Esophagus muscularis mucosa (tissue), 4 donors: ENCODE measurements at regions not wholly inside any gene's neighbourhood (a gene's known extent, or its start where the extent isn't known, plus 50 kb on each side); places are given as distances from the start of the nearest gene placed in this dataset.

ENCODE experiments used
- DNase-seq: peaks from one replicate; pipeline ENCODE4 v3.0.0-alpha.2; 2017; ENCODE audit errors: extremely low spot score
- H3K27ac ChIP-seq, 4 donors: fragments of 200-600 bp; sonication (generic); replicated peaks in 1 of 4; 1 replicate in 3 of 4; 2 replicates in 1 of 4; pipeline ENCODE4 v1.5.1; 2016 to 2019; ENCODE audit warnings: mild to moderate bottlenecking in 1 of 4
- H3K27me3 ChIP-seq, 4 donors: fragments of 200-600 bp; sonication (generic); one replicate each; pipeline versions ENCODE4 v1.5.1 to v1.6.0; 2016 to 2019
- H3K36me3 ChIP-seq, 4 donors: fragments of 200-600 bp; sonication (generic); one replicate each; pipeline ENCODE4 v1.5.1; 2016 to 2019
- H3K4me1 ChIP-seq, 4 donors: fragments of 200-600 bp; sonication (generic); one replicate each; pipeline ENCODE4 v1.5.1; 2016 to 2019
- H3K4me3 ChIP-seq, 4 donors: fragments of 200-600 bp; sonication (generic); 1 replicate in 2 of 4; 2 replicates in 2 of 4; pipeline ENCODE4 v1.5.1; 2016 to 2019; ENCODE audit warnings: mild to moderate bottlenecking in 4 of 4, moderate library complexity in 1 of 4
- H3K9me3 ChIP-seq, 4 donors: fragments of 200-600 bp; sonication (generic); 1 replicate in 3 of 4; 2 replicates in 1 of 4; pipeline ENCODE4 v1.5.1; 2016 to 2019
- EP300 ChIP-seq: sonication (generic); formaldehyde crosslinking; IDR thresholded peaks from one replicate; pipeline ENCODE4 v1.6.1; 2017; ENCODE audit warnings: antibody characterized with exemption
- POLR2A ChIP-seq: fragments of 450-650 bp; IDR thresholded peaks from one replicate; pipeline ENCODE4 v1.6.1; 2017; ENCODE audit warnings: antibody characterized with exemption, moderate library complexity, mild to moderate bottlenecking, low read depth
- POLR2AphosphoS5 ChIP-seq, 2 donors: sonication (generic); formaldehyde crosslinking; IDR thresholded peaks; one replicate each; pipeline ENCODE4 v1.6.1; 2017; ENCODE audit warnings: antibody characterized with exemption in 2 of 2
- WGBS: methylation state at CpG from one replicate; pipeline ENCODE4 v1.1.5; 2018; 5-methylcytosine and 5-hydroxymethylcytosine counted together
- intact Hi-C: fragments of 100-400 bp; cut with DNase I; formaldehyde crosslinking; loops from one replicate; pipeline ENCODE4 v1.15.1; 2023
- TF ChIP-seq, protein P1 (sequence below), 3 experiments: fragments of 200-600 bp in 2 of 3; fragments of 450-650 bp in 1 of 3; sonication (generic) in 2 of 3; IDR thresholded peaks; one replicate each; pipeline ENCODE4 v1.5.1; 2017 to 2019; ENCODE audit warnings: antibody characterized with exemption in 3 of 3, mild to moderate bottlenecking in 2 of 3, moderate library complexity in 1 of 3

- DNase-seq: no peak
- intact Hi-C loops: no loop called here
- peaks cover 67 to 100% (median 97%) of the 10 kb centered on the region in 4 donors for H3K4me1 ChIP-seq
- H3K27ac ChIP-seq: peak overlapping the region; percentile 83 to 89 (median 86)
- H3K36me3 ChIP-seq: no peaks in the 10 kb centered on the region
- WGBS: 61% methylated on average over 8 of the region's 8 CpGs
- H3K9me3 ChIP-seq: no peaks in the 10 kb centered on the region
- H3K4me3 ChIP-seq: no peak overlapping the region
- H3K27me3 ChIP-seq: no peaks in the 10 kb centered on the region
- TF ChIP-seq, protein P1, sequence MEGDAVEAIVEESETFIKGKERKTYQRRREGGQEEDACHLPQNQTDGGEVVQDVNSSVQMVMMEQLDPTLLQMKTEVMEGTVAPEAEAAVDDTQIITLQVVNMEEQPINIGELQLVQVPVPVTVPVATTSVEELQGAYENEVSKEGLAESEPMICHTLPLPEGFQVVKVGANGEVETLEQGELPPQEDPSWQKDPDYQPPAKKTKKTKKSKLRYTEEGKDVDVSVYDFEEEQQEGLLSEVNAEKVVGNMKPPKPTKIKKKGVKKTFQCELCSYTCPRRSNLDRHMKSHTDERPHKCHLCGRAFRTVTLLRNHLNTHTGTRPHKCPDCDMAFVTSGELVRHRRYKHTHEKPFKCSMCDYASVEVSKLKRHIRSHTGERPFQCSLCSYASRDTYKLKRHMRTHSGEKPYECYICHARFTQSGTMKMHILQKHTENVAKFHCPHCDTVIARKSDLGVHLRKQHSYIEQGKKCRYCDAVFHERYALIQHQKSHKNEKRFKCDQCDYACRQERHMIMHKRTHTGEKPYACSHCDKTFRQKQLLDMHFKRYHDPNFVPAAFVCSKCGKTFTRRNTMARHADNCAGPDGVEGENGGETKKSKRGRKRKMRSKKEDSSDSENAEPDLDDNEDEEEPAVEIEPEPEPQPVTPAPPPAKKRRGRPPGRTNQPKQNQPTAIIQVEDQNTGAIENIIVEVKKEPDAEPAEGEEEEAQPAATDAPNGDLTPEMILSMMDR (IDR thresholded peaks at IDR 0.05): no peak
- TF ChIP-seq EP300 (no peak), POLR2AphosphoS5 (IDR thresholded peaks at IDR 0.05) (no peak), POLR2A (no peak)
Measured at GRCh38 chr11:8766043-8766987, 83.7 kb downstream of the RPL27A start.

GRCh38 chr11:8766988-8767374 is 84.4 kb downstream of the RPL27A start:
- Histone ChIP-seq H3K27me3 (no peaks in the 10 kb centered on the region), H3K4me1 (peaks cover 64 to 100% (median 97%) of the 10 kb centered on the region in 4 donors), H3K36me3 (no peaks in the 10 kb centered on the region), H3K27ac (peak overlapping the region; percentile 83 to 89 (median 86)), H3K4me3 (no peak overlapping the region), H3K9me3 (no peaks in the 10 kb centered on the region)
- intact Hi-C loops: no loop called here
- WGBS: 47% methylated on average over 6 of the region's 7 CpGs
- no peak for DNase-seq
- TF ChIP-seq POLR2AphosphoS5 (IDR thresholded peaks at IDR 0.05): no peak
- no peak for TF ChIP-seq POLR2A
- TF ChIP-seq, protein P1 (IDR thresholded peaks at IDR 0.05): no peak
- no peak for TF ChIP-seq EP300

DNA sequence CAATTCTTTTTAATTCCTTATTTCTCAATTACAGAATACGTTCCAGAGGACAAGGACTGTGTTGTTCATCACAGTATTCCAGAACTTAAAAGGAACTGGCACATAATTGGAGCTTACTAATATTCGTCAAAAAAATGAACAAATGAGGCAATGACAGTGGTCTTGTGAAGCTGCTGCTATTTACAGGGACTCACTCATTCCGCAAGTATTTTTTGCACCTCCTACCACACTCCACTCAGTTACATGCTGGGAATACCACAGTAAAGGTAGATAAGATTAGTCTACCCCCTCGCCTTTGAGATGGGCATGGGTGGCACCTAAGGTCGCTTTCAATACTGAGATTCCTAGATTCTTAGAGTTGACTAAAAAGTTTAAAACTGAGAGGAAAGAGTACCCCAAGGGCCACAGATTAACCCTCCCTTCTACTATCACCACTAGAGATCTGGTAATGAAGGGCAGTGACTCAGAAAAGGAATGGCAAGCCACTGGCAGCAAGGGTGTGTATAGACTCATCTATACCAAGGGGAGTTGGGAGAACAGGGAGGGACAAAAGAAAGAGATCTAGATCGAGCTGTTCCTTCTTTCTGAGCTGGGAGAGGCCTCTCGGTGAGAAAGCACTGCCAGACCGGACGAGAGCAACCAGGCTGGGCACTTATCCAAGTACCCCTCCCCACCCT is 85.0 kb downstream of the RPL27A start:
- no peak overlapping the region for H3K4me3 ChIP-seq
- no peak for DNase-seq
- no peaks in the 10 kb centered on the region for H3K27me3 ChIP-seq
- intact Hi-C loops: no loop called here
- no peaks in the 10 kb centered on the region for H3K36me3 ChIP-seq
- peaks cover 62 to 100% (median 97%) of the 10 kb centered on the region in 4 donors for H3K4me1 ChIP-seq
- 56% methylated on average over 9 of the region's 9 CpGs for WGBS
- no peaks in the 10 kb centered on the region for H3K9me3 ChIP-seq
- TF ChIP-seq POLR2AphosphoS5 (IDR thresholded peaks at IDR 0.05) (peak in 1 of 2 donors; percentile 62), POLR2A (no peak)
- TF ChIP-seq, protein P1 (IDR thresholded peaks at IDR 0.05): no peak
- H3K27ac ChIP-seq: peak overlapping the region; percentile 83 to 89 (median 86)

GRCh38 chr11:8768625-8769333 is 86.2 kb downstream of the RPL27A start:
- intact Hi-C loops: no loop called here
- DNase-seq: no peak
- H3K4me1 ChIP-seq: peaks cover 69 to 100% (median 97%) of the 10 kb centered on the region in 4 donors

More at GRCh38 chr11:8768625-8769333, 86.2 kb downstream of the RPL27A start:
- H3K36me3 ChIP-seq: no peaks in the 10 kb centered on the region
- 85% methylated on average over 3 of the region's 3 CpGs for whole genome bisulfite sequencing
- peak overlapping the region; percentile 83 to 89 (median 86) for H3K27ac ChIP-seq
- H3K4me3 ChIP-seq: no peak overlapping the region
- TF ChIP-seq, protein P1 (IDR thresholded peaks at IDR 0.05): peak; percentile 28 to 47 (median 31)
- TF ChIP-seq POLR2AphosphoS5 (IDR thresholded peaks at IDR 0.05) (peak; percentile 3 to 58), POLR2A (no peak), EP300 (no peak)
- H3K9me3 ChIP-seq: no peaks in the 10 kb centered on the region
- H3K27me3 ChIP-seq: no peaks in the 10 kb centered on the region
